HG03469 (cell line): ENCODE measurements at regions not wholly inside any gene's neighbourhood (a gene's known extent, or its start where the extent isn't known, plus 50 kb on each side); places are given as distances from the start of the nearest gene placed in this dataset.
"Not testable (repeated sequence)": the region's sequence is repeated elsewhere in the genome, so short reads cannot be mapped to it uniquely, and the experiment has no call there.

Experiments
- ATAC-seq: cut with Tn5 transposase; IDR thresholded peaks from one replicate; pipeline ENCODE4 v1.9.1; 2021; ENCODE audit warnings: mild to moderate bottlenecking, moderate library complexity, moderate number of reproducible peaks; ENCODE audit not compliant: unreplicated experiment

DNA sequence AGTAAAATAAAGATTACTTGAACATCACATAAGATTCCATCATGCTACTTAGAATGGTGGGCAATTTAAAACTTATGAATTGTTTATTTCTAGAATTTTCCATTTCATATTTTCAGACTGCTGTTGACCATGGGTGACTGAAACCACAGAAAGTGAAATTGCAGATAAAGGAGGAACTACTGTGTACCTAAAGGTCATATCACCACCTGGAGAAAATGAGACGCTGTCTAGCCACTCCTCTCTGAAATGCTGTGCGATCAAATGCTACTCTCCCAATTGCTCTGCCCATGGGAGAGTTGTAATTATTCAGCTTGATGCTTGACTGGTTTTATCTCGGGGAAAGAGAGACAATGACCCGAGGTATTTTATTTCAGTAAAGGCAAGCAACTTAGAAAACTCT lies 128.9 kb upstream of the ERCC4 start:
- no peak for ATAC-seq

GRCh38 chr16:13793841-13794409 lies 126.0 kb upstream of the ERCC4 start:
- ATAC-seq = no peak

DNA sequence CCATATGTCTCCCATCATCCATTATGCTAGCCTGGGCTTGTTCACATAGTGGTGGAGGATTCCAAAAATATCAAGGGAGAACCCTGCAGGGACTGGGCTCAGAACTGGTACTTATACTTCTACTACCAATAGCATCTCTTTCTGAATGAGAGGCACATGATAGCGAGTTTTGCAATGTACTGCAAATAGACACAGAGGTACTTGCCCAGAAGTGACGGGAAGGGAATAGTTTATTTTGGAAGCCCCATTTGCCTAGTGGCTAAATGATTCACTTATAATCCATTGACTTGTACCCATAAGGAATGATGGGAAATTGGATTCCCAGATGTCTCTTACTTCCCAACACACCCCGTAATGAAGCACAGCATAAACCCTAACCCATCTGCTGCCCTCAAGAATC lies 124.8 kb upstream of the ERCC4 start:
- no peak for ATAC-seq

DNA sequence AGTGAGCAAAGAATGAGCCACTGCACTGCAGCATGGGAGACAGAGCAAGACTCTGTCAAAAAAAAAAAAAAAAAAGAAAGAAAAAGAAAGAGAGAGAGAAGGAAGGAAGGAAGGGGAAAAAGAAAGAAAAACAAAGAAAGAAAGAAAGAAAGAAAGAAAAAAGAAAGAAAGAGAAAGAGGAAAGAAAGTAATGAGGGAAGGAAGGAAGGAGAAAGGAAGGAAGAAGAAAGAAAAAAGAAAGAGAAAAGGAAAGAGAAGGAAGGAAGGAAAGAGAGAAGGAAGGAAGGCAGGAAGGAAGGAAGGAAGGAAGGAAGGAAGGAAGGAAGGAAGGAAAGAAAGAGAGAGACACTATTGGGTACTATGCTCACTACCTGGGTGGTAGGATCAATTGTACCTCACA lies 122.2 kb upstream of the ERCC4 start:
- ATAC-seq = no peak

- ATAC-seq = no peak
Observed at GRCh38 chr16:13798211-13798610, 121.7 kb upstream of the ERCC4 start.

- ATAC-seq = no peak
Observed at GRCh38 chr16:13803974-13804373, 116.0 kb upstream of the ERCC4 start.

- ATAC-seq = no peak
Observed at GRCh38 chr16:13805951-13806350, 114.0 kb upstream of the ERCC4 start.

DNA sequence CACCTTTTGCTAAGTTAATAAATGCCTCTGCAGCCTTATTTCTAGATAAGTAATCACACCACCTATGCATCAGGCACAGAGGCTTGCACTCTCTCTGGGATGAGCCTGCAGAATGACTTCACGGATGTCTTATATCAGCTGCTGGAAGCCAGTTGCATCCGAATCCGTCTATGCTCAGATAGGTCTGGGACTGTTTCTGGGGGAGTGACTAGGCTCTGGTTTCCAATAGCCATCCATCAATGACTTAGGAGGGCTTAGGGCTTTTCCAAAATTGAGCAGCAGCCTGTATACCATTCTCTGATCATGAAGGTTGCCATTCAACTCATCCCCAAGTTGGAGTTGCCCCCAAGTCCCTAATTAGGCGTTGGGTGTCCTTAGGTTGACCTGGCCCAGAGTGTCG lies 113.3 kb upstream of the ERCC4 start:
- ATAC-seq = no peak

DNA sequence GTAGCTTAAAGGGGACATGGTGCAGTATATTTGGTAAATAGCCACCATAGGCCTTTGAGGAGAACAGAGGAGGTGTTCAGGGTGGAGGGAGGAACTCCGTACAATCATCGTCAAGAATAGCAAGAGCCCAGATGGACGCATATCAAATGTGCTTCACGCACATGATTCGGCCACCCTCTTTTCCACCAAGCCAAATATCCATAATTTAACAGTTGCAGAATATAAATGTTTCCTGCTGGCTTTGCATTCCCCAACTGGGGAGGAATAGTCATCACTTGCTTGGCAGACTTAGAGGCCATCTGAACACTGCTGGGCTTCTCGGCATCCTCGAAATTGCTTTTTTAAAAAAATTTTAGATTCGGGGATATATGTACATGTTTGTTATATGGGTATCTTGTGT lies 111.9 kb upstream of the ERCC4 start:
- ATAC-seq = no peak

- ATAC-seq = no peak
Observed at GRCh38 chr16:13809765-13810164, 110.2 kb upstream of the ERCC4 start.

- no peak for ATAC-seq
Observed at GRCh38 chr16:13811834-13812233, 108.1 kb upstream of the ERCC4 start.

- ATAC-seq = no peak
Observed at GRCh38 chr16:13816701-13817100, 103.3 kb upstream of the ERCC4 start.

- ATAC-seq = no peak
Observed at GRCh38 chr16:13823501-13823900, 96.5 kb upstream of the ERCC4 start.

- ATAC-seq = no peak
Observed at GRCh38 chr16:13829697-13830299, 90.2 kb upstream of the ERCC4 start.

- no peak for ATAC-seq
Observed at GRCh38 chr16:13833515-13833914, 86.4 kb upstream of the ERCC4 start.

- ATAC-seq = no peak
Observed at GRCh38 chr16:13835387-13835786, 84.6 kb upstream of the ERCC4 start.

DNA sequence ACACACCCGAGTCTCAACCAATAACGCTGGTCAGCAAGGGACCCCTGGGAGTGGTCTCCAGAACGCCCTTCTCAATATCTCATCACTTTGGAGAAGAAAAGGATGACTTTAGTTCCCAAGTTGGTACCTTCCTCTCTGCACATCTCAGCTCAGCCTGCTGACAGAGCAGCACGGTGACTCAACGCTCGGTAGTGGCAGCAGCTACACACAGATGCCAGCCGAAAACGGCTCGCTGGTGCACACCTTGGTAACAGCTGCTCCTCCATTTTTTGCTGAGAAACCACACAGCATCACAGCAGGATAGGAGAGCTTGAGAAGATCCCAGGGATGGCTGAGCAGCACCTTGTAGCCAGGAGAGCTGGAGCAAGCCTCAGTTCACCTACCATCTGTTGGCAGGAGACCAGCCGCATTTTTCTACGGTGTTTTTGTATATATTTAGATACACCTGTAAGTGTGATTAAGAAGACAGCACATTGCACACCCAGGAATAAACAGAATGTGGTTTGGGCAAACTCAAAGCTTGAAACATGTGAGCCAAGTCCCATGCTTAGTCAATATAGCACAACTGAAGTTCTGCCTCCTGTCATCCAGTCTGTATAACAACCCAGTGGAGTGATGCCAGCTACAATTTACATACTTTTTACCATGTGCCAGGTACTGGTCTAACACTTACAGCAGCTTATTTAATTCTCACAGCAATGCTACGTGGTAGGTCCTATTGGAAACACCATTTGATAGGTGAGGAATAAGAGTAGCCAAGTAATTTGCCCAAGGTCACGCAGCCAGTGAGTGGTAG lies 83.8 kb upstream of the ERCC4 start:
- no peak for ATAC-seq

GRCh38 chr16:13838401-13839190 lies 81.4 kb upstream of the ERCC4 start:
- ATAC-seq = no peak

DNA sequence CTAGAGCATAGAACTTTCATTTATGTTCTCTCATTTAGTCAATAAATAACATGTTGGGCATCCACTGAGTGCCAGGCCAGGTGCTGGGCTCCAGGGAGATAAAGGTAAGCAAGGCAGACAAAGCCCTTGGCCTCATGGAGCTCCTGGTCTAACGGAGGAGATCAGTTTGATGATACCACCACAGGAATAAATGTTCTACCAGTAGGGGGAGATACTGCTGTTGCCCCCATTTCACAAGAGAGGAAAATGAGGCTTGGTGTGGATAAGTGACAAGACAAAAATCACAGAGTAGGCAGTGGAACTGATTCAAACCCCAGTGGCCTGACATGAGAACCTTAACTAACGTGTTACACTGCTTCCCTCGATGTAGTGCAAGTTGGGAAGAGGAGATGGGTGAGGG lies 80.4 kb upstream of the ERCC4 start:
- no peak for ATAC-seq

DNA sequence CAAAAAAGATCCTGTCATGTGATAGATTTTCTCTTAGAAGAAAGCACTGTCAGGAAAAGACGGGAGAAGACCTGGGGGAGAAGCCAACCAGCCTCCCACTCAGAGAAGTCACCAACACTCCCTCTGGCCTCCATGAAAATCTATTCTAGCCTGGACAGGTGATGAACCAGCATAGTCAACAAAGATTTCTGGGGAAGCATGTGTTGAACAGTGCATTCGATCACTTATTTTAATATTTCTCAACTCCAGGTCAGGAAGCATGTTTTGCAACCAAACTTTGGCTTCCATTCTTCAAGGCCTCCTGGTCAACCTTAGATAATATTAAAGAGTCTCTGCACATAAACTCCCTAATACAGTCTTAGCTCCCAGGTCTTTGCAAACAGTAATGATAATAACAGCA lies 74.7 kb upstream of the ERCC4 start:
- no peak for ATAC-seq

DNA sequence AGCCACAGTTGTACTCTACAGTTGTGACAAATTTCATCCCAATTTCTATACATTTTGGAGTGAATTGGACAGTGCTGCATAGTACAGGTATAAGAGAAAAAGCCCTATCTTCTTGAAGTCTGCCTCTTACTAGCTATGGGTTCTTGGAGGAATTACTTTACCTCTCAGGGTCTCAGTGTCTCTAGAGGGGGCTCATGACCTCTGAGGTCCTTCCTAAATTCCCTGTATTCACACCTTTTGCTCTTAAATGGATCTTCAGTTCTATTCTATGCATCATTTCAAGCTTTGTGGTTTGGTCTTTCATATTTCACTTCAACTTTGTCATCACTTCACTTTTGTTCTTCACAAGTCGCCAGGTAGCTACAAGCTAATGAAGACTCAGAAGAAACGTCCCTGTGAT lies 71.2 kb upstream of the ERCC4 start:
- no peak for ATAC-seq

DNA sequence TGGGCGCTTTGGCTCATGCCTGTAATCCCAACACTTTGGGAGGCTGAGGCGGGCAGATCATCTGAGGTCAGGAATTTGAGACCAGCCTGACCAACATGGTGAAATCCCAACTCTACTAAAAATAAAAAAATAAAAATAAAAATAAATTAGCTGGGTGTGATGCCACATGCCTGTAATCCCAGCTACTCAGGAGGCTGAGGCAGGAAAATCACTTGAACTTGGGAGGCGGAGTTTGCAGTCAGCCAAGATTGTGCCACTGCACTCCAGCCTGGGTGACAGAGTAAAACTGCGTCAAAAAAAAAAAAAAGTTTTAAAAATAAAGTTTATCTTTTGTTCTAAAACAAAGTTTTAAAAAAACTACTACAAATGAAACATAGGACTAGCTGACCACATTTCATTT lies 69.8 kb upstream of the ERCC4 start:
- ATAC-seq = not testable (repeated sequence)
